HG03558 (cell line): ENCODE measurements at regions not wholly inside any gene's neighbourhood (a gene's known extent, or its start where the extent isn't known, plus 50 kb on each side); places are given as distances from the start of the nearest gene placed in this dataset.

Source experiments
- ATAC-seq: cut with Tn5 transposase; IDR thresholded peaks from one replicate; pipeline ENCODE4 v1.9.1; 2021; ENCODE audit warnings: moderate number of reproducible peaks; ENCODE audit not compliant: unreplicated experiment; ENCODE audit errors: extremely low read depth

- no peak for ATAC-seq
These were observed 63.5 kb upstream of the ASCC3 start for GRCh38 chr6:100944644-100945043.

- no peak for ATAC-seq
These were observed 65.0 kb upstream of the ASCC3 start for GRCh38 chr6:100946021-100946540.

GRCh38 chr6:100946711-100947110 is 65.6 kb upstream of the ASCC3 start:
- ATAC-seq = no peak

GRCh38 chr6:100948381-100949133 is 67.4 kb upstream of the ASCC3 start:
- no peak for ATAC-seq

- ATAC-seq = no peak
These were observed 70.9 kb upstream of the ASCC3 start for GRCh38 chr6:100952006-100952405.

GRCh38 chr6:100959280-100959679 is 78.2 kb upstream of the ASCC3 start:
- no peak for ATAC-seq

- no peak for ATAC-seq
These were observed 81.3 kb upstream of the ASCC3 start for GRCh38 chr6:100962466-100962865.

GRCh38 chr6:100965067-100965466 is 83.9 kb upstream of the ASCC3 start:
- no peak for ATAC-seq

GRCh38 chr6:100968949-100969348 is 87.8 kb upstream of the ASCC3 start:
- no peak for ATAC-seq

- ATAC-seq = no peak
These were observed 98.1 kb upstream of the ASCC3 start for GRCh38 chr6:100979267-100979666.

- no peak for ATAC-seq
These were observed 99.8 kb upstream of the ASCC3 start for GRCh38 chr6:100980949-100981348.

- ATAC-seq = no peak
These were observed 105.8 kb upstream of the ASCC3 start for GRCh38 chr6:100986921-100987320.

- ATAC-seq = no peak
These were observed 106.4 kb upstream of the ASCC3 start for GRCh38 chr6:100987556-100987955.

- no peak for ATAC-seq
These were observed 107.4 kb upstream of the ASCC3 start for GRCh38 chr6:100988391-100988984.

GRCh38 chr6:100990070-100990469 is 108.9 kb upstream of the ASCC3 start:
- no peak for ATAC-seq

GRCh38 chr6:100996409-100996808 is 115.3 kb upstream of the ASCC3 start:
- no peak for ATAC-seq

GRCh38 chr6:100998111-100998510 is 117.0 kb upstream of the ASCC3 start:
- ATAC-seq = no peak

GRCh38 chr6:100999034-100999597 is 118.0 kb upstream of the ASCC3 start:
- ATAC-seq = no peak

- no peak for ATAC-seq
These were observed 119.2 kb upstream of the ASCC3 start for GRCh38 chr6:101000341-101000740.

GRCh38 chr6:101001012-101001411 is 119.9 kb upstream of the ASCC3 start:
- no peak for ATAC-seq

GRCh38 chr6:101001607-101002006 is 120.5 kb upstream of the ASCC3 start:
- ATAC-seq = no peak
